T-cell (primary cell): ENCODE measurements at regions not wholly inside any gene's neighbourhood (a gene's known extent, or its start where the extent isn't known, plus 50 kb on each side); places are given as distances from the start of the nearest gene placed in this dataset.

ENCODE experiments used
- ATAC-seq, 4 experiments: fragments of 200-7000 bp in 3 of 4; fragments of 150-1000 bp in 1 of 4; cut with Tn5 transposase; replicated peaks in 1 of 4; 1 replicate in 3 of 4; 2 replicates in 1 of 4; pipeline ENCODE4 v1.10.0; 2021; ENCODE audit warnings: moderate library complexity in 3 of 4, mild to moderate bottlenecking in 2 of 4, moderate number of reproducible peaks in 1 of 4
- CTCF ChIA-PET, 2 donors: fragments of 300-600 bp; sonication (Branson Sonifier 250); formaldehyde crosslinking; loops; one replicate each; lab custom pipeline; 2022; ENCODE audit warnings: antibody characterized with exemption in 2 of 2; lab: Charles Lee
- POLR2A ChIA-PET, 2 donors: fragments of 300-600 bp; sonication (Branson Sonifier 250); formaldehyde crosslinking; loops; one replicate each; lab custom pipeline; 2022; ENCODE audit warnings: antibody characterized with exemption in 2 of 2; lab: Charles Lee
- DNase-seq, 35 experiments: peaks; one replicate each; pipeline versions ENCODE4 v3.0.0 to v3.0.0-alpha.2; 2013 to 2023
- H3K27ac ChIP-seq: one replicate; pipeline ENCODE4 v1.5.1; 2013; ENCODE audit warnings: low read length
- H3K27me3 ChIP-seq, 2 experiments: replicated peaks in 1 of 2; 1 replicate in 1 of 2; 2 replicates in 1 of 2; pipeline versions ENCODE4 v1.6.1 to v1.7.0; 2013; ENCODE audit warnings: low read length in 1 of 2, mixed read lengths in 1 of 2; ENCODE audit not compliant: control insufficient read depth in 2 of 2, insufficient read depth in 2 of 2; ENCODE audit errors: extremely low read depth in 1 of 2
- H3K36me3 ChIP-seq, 2 donors: 1 replicate in 1 of 2; 2 replicates in 1 of 2; pipeline versions ENCODE4 v1.6.1 to v1.7.0; 2013; ENCODE audit warnings: low read length in 1 of 2; ENCODE audit not compliant: control insufficient read depth in 2 of 2, insufficient read depth in 1 of 2; ENCODE audit errors: extremely low read depth in 1 of 2
- H3K4me1 ChIP-seq, 2 experiments: 1 replicate in 1 of 2; 2 replicates in 1 of 2; pipeline versions ENCODE4 v1.6.1 to v1.7.0; 2013; ENCODE audit warnings: low read length in 2 of 2, mixed read lengths in 1 of 2; ENCODE audit not compliant: insufficient read depth in 2 of 2, control insufficient read depth in 1 of 2; ENCODE audit errors: extremely low read depth in 1 of 2
- H3K4me3 ChIP-seq, 2 donors: 1 replicate in 1 of 2; 2 replicates in 1 of 2; pipeline versions ENCODE4 v1.5.1 to v1.7.0; 2013; ENCODE audit warnings: mild to moderate bottlenecking in 2 of 2, low read length in 1 of 2, moderate library complexity in 1 of 2; ENCODE audit not compliant: control insufficient read depth in 1 of 2; ENCODE audit errors: extremely low read depth in 1 of 2
- H3K9me3 ChIP-seq: 2 replicates; pipeline ENCODE4 v1.7.0; 2013
- H3K27ac Mint-ChIP-seq, 2 donors: one replicate each; pipeline ENCODE4 v1.8.0; 2020 to 2021; ENCODE audit warnings: mild to moderate bottlenecking in 2 of 2, mixed read lengths in 2 of 2
- H3K27me3 Mint-ChIP-seq, 2 donors: one replicate each; pipeline ENCODE4 v1.8.0; 2021 to 2022; ENCODE audit warnings: mixed read lengths in 2 of 2
- H3K36me3 Mint-ChIP-seq: one replicate; pipeline ENCODE4 v1.8.0; 2021; ENCODE audit warnings: mixed read lengths
- H3K4me1 Mint-ChIP-seq, 3 donors: one replicate each; pipeline ENCODE4 v1.8.0; 2020 to 2022; ENCODE audit warnings: mixed read lengths in 3 of 3, mild to moderate bottlenecking in 1 of 3
- H3K4me3 Mint-ChIP-seq, 3 donors: one replicate each; pipeline ENCODE4 v1.8.0; 2020 to 2022; ENCODE audit warnings: mild to moderate bottlenecking in 3 of 3, mixed read lengths in 3 of 3, moderate library complexity in 3 of 3
- H3K9me3 Mint-ChIP-seq, 3 donors: one replicate each; pipeline ENCODE4 v1.8.0; 2020 to 2022; ENCODE audit warnings: mixed read lengths in 3 of 3
- WGBS: methylation state at CpG from one replicate; pipeline ENCODE4 v1.1.5; 2013; ENCODE audit warnings: missing lambda C conversion rate; ENCODE audit not compliant: insufficient coverage; 5-methylcytosine and 5-hydroxymethylcytosine counted together

DNA sequence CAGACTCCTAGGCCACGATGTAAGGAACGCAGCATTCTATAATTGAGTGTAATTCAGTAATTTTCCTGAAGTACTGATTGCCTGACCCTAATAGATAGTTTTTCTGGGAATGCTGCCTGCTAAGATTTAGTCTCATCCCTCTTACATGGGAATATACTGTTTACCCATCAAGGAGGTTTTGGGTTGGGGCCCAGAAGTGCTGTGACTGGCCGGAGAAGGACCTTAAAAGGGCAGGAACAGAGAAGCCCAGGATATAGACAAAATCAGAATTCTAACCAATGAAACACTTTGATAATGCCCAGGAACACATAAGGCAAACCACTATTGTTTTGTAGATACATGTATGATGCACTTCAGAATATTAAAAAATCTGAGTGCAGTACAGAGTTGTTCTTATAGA lies 111.6 kb downstream of the RGS2 start:
- ATAC-seq (no peak), DNase-seq (no peak)
- Mint-ChIP-seq H3K4me3 (no peak overlapping the region), H3K36me3 (no peaks in the 10 kb centered on the region), H3K9me3 (no peaks in the 10 kb centered on the region), H3K27ac (no peak overlapping the region), H3K27me3 (no peaks in the 10 kb centered on the region), H3K4me1 (no peaks in the 10 kb centered on the region)
- no peak overlapping the region for H3K27ac ChIP-seq
- no peaks in the 10 kb centered on the region for H3K9me3 ChIP-seq
- H3K4me3 ChIP-seq = no peak overlapping the region
- no peaks in the 10 kb centered on the region for H3K36me3 ChIP-seq
- POLR2A ChIA-PET = no interaction called here
- H3K4me1 ChIP-seq = no peaks in the 10 kb centered on the region
- H3K27me3 ChIP-seq = peaks cover 0 to 4% of the 10 kb centered on the region in 2 experiments
- CTCF ChIA-PET = no interaction called here
- WGBS = 100% methylated on average over 1 of the region's 3 CpGs

DNA sequence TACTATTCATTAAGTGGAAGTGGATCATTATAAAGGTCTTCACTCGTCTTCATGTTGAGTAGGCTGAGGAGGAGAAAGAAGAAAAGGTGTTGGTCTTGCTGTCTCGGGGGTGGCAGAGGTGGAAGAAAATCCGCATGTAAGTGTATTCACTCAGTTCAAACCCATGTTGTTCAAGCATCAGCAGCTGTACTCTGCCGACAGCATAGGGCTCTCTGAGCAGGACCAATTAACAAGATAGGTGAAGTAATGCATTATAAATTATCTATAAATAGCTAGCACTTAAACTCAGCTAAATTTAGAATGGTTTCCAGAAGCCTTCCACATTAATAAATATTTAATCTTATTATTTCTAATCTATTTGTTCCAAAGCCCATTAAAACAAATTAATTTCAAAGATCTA lies 116.8 kb downstream of the RGS2 start:
- Mint-ChIP-seq H3K27ac (no peak overlapping the region), H3K27me3 (peaks cover 0 to 4% of the 10 kb centered on the region in 2 donors), H3K4me3 (no peak overlapping the region), H3K4me1 (no peaks in the 10 kb centered on the region), H3K36me3 (no peaks in the 10 kb centered on the region), H3K9me3 (no peaks in the 10 kb centered on the region)
- ATAC-seq = no peak
- Histone ChIP-seq H3K27me3 (no peaks in the 10 kb centered on the region), H3K36me3 (no peaks in the 10 kb centered on the region), H3K27ac (no peak overlapping the region), H3K4me1 (no peaks in the 10 kb centered on the region), H3K4me3 (no peak overlapping the region), H3K9me3 (no peaks in the 10 kb centered on the region)
- POLR2A ChIA-PET = no interaction called here
- DNase-seq = no peak
- WGBS = no CpG with 5 or more reads among the region's 4 CpGs
- CTCF ChIA-PET = no interaction called here

DNA sequence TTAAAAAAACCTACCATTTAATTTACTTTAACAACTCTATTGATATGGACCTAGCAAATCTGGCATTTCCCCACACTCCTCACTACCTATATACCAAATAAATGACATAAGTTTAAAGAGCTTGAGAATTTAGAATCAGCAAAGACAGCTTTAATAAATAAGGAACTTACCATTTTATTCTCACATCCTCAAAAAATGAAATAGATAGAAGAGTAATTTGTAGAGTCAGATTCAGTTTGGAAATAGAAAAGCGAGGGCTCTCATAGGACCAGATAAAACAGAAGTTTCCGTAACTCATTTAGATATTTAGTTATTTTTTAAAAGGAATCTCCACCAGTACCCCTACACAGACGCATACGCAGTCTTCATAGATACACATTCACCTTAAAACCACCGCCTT lies 117.9 kb downstream of the RGS2 start:
- Mint-ChIP-seq H3K27ac (no peak overlapping the region), H3K36me3 (no peaks in the 10 kb centered on the region), H3K9me3 (no peaks in the 10 kb centered on the region), H3K4me1 (no peaks in the 10 kb centered on the region), H3K4me3 (no peak overlapping the region), H3K27me3 (peaks cover 0 to 4% of the 10 kb centered on the region in 2 donors)
- Histone ChIP-seq H3K36me3 (no peaks in the 10 kb centered on the region), H3K9me3 (no peaks in the 10 kb centered on the region), H3K4me3 (no peak overlapping the region), H3K27ac (no peak overlapping the region), H3K27me3 (no peaks in the 10 kb centered on the region), H3K4me1 (no peaks in the 10 kb centered on the region)
- no CpG with 5 or more reads among the region's 5 CpGs for WGBS
- POLR2A ChIA-PET = no interaction called here
- CTCF ChIA-PET = no interaction called here
- no peak for ATAC-seq
- DNase-seq = no peak

DNA sequence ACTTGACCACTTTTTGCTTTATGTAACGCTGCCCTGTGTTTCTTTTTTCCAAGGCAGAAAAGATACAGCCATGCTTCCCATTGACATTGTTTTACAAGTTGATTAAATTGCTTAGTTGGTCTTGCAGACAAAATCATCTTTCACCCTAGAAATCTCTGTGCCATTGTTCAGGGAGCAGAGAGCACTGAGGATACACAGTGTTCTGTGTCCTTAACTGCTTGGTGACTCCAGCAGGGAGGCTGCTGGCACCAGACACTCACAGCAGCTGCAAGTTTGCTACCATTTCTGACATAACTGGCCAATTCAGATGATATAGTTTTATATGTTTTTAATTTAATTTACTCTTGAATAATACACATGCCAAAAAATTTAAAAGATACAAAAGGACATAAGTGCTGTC lies 118.7 kb downstream of the RGS2 start:
- H3K27ac Mint-ChIP-seq = no peak overlapping the region
- Histone ChIP-seq H3K27ac (no peak overlapping the region), H3K36me3 (no peaks in the 10 kb centered on the region), H3K9me3 (no peaks in the 10 kb centered on the region), H3K4me1 (no peaks in the 10 kb centered on the region), H3K4me3 (no peak overlapping the region), H3K27me3 (no peaks in the 10 kb centered on the region)
- POLR2A ChIA-PET = no interaction called here
- H3K36me3 Mint-ChIP-seq = no peaks in the 10 kb centered on the region
- H3K4me3 Mint-ChIP-seq = no peak overlapping the region
- H3K9me3 Mint-ChIP-seq = no peaks in the 10 kb centered on the region
- CTCF ChIA-PET = no interaction called here
- WGBS = no CpG with 5 or more reads among the region's 1 CpG
- ATAC-seq = no peak
- DNase-seq = no peak
- H3K27me3 Mint-ChIP-seq = peaks cover 0 to 4% of the 10 kb centered on the region in 2 donors
- no peaks in the 10 kb centered on the region for H3K4me1 Mint-ChIP-seq

DNA sequence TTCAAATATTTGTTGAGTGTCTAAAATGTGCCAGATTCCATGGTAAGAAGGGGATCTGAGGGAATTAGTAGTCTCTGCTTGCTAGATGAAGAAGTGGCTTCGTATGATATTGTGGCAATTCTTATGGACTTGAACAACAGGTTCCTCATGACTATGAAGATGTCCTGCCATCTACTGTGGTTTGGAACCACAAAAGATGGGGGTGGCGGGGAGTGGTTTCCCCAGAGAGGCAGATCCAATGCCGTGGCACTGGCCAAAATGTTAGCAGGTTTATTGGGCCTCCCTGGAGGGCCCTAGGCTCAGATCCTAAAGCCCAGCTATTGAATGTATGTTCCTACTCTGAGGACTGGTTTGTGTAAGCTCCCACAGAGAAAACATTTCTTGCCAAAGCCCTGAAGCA lies 120.8 kb downstream of the RGS2 start:
- Histone ChIP-seq H3K27me3 (no peaks in the 10 kb centered on the region), H3K4me1 (no peaks in the 10 kb centered on the region), H3K9me3 (no peaks in the 10 kb centered on the region), H3K4me3 (no peak overlapping the region), H3K27ac (no peak overlapping the region), H3K36me3 (no peaks in the 10 kb centered on the region)
- DNase-seq (no peak), ATAC-seq (no peak)
- Mint-ChIP-seq H3K4me1 (no peaks in the 10 kb centered on the region), H3K4me3 (no peak overlapping the region), H3K27ac (no peak overlapping the region), H3K27me3 (peaks cover 0 to 4% of the 10 kb centered on the region in 2 donors), H3K36me3 (no peaks in the 10 kb centered on the region), H3K9me3 (no peaks in the 10 kb centered on the region)
- CTCF ChIA-PET = no interaction called here
- WGBS = 66% methylated on average over 3 of the region's 3 CpGs
- POLR2A ChIA-PET = interaction anchor here in 1 of 2 donors (0.6 kb wide), 1 partner anchor 331 kb away, joined by 6 read pairs; no protein-coding TSS in a partner anchor

DNA sequence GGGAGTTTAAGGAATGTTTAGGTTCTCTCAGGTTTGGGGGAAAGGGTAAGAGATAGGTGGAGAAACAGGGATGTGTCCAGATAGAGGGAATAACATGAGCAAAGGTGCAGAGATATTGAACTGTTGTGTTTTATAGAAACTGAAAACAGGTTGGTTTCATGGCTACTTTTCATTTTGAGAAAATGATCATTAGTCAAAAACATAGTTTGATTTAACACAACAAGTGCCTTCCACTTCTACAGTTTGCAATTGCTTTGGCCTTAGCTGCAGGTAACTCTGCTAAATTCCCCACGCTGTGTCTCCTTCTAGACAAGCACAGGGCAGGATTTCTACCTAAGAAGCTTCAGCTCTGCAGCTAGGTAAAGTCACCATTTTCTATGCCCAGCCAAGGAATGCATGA lies 124.9 kb downstream of the RGS2 start:
- H3K4me1 Mint-ChIP-seq = peaks cover 0 to 20% (median 19%) of the 10 kb centered on the region in 3 donors
- DNase-seq (no peak), ATAC-seq (no peak)
- H3K4me1 ChIP-seq = no peaks in the 10 kb centered on the region
- CTCF ChIA-PET = interaction anchor here in 1 of 2 donors (0.6 kb wide), 1 partner anchor 172 kb away, joined by 3 read pairs; no protein-coding TSS in a partner anchor
- no peak overlapping the region for H3K27ac Mint-ChIP-seq
- H3K36me3 ChIP-seq = no peaks in the 10 kb centered on the region
- no peaks in the 10 kb centered on the region for H3K9me3 Mint-ChIP-seq
- H3K9me3 ChIP-seq = no peaks in the 10 kb centered on the region
- POLR2A ChIA-PET = interaction anchor here in 1 of 2 donors (0.6 kb wide), 1 partner anchor 28 kb away, joined by 3 read pairs; no protein-coding TSS in a partner anchor
- no peaks in the 10 kb centered on the region for H3K36me3 Mint-ChIP-seq
- no peaks in the 10 kb centered on the region for H3K27me3 Mint-ChIP-seq
- no peak overlapping the region for H3K27ac ChIP-seq
- no peak overlapping the region for H3K4me3 ChIP-seq
- no peak overlapping the region for H3K4me3 Mint-ChIP-seq
- H3K27me3 ChIP-seq = no peaks in the 10 kb centered on the region
- WGBS = 73% methylated on average over 1 of the region's 1 CpG
